ENCODE measurements at regions not wholly inside any gene's neighbourhood (a gene's known extent, or its start where the extent isn't known, plus 50 kb on each side); places are given as distances from the start of the nearest gene placed in this dataset.

- Histone ChIP-seq H3K4me3 (ENCODE audit: low read length) (no peak overlapping the region), H3K9me3 (replicated peaks; ENCODE audit: control insufficient read depth, low read depth, low read length) (no peaks in the 10 kb centered on the region), H3K27me3 (ENCODE audit: control insufficient read depth, insufficient read depth, low read length) (peaks cover 12% of the 10 kb centered on the region), H3K4me1 (ENCODE audit: control insufficient read depth, insufficient read depth, low read length) (no peaks in the 10 kb centered on the region), H3K36me3 (ENCODE audit: control insufficient read depth, insufficient read depth, low read length) (no peaks in the 10 kb centered on the region), H3K27ac (ENCODE audit: low read length) (no peak overlapping the region)
- 71% methylated on average over 1 of the region's 1 CpG for WGBS (ENCODE audit: insufficient coverage)
- no peak for DNase-seq
Observed at GRCh38 chr12:113727651-113728061, 238.5 kb downstream of the RBM19 start.

GRCh38 chr12:113726254-113726819 lies 239.8 kb downstream of the RBM19 start:
- Histone ChIP-seq H3K4me3 (ENCODE audit: low read length) (no peak overlapping the region), H3K4me1 (ENCODE audit: control insufficient read depth, insufficient read depth, low read length) (no peaks in the 10 kb centered on the region), H3K27ac (ENCODE audit: low read length) (no peak overlapping the region), H3K27me3 (ENCODE audit: control insufficient read depth, insufficient read depth, low read length) (peaks cover 12% of the 10 kb centered on the region), H3K9me3 (replicated peaks; ENCODE audit: control insufficient read depth, low read depth, low read length) (no peaks in the 10 kb centered on the region), H3K36me3 (ENCODE audit: control insufficient read depth, insufficient read depth, low read length) (no peaks in the 10 kb centered on the region)
- 100% methylated on average over 1 of the region's 6 CpGs for WGBS (ENCODE audit: insufficient coverage)
- no peak for DNase-seq

GRCh38 chr12:113725557-113725876 lies 240.6 kb downstream of the RBM19 start:
- no peak for DNase-seq
- Histone ChIP-seq H3K36me3 (ENCODE audit: control insufficient read depth, insufficient read depth, low read length) (no peaks in the 10 kb centered on the region), H3K9me3 (replicated peaks; ENCODE audit: control insufficient read depth, low read depth, low read length) (no peaks in the 10 kb centered on the region), H3K4me3 (ENCODE audit: low read length) (no peak overlapping the region), H3K27ac (ENCODE audit: low read length) (no peak overlapping the region), H3K4me1 (ENCODE audit: control insufficient read depth, insufficient read depth, low read length) (no peaks in the 10 kb centered on the region), H3K27me3 (ENCODE audit: control insufficient read depth, insufficient read depth, low read length) (peaks cover 14% of the 10 kb centered on the region)
- 85% methylated on average over 2 of the region's 2 CpGs for WGBS (ENCODE audit: insufficient coverage)

- Histone ChIP-seq H3K9me3 (replicated peaks; ENCODE audit: control insufficient read depth, low read depth, low read length) (no peaks in the 10 kb centered on the region), H3K4me1 (ENCODE audit: control insufficient read depth, insufficient read depth, low read length) (no peaks in the 10 kb centered on the region), H3K27me3 (ENCODE audit: control insufficient read depth, insufficient read depth, low read length) (peaks cover 14% of the 10 kb centered on the region), H3K36me3 (ENCODE audit: control insufficient read depth, insufficient read depth, low read length) (no peaks in the 10 kb centered on the region), H3K27ac (ENCODE audit: low read length) (no peak overlapping the region), H3K4me3 (ENCODE audit: low read length) (no peak overlapping the region)
- no peak for DNase-seq
- WGBS (ENCODE audit: insufficient coverage) = 53% methylated on average over 23 of the region's 34 CpGs
Observed at GRCh38 chr12:113724794-113725556, 241.2 kb downstream of the RBM19 start.

GRCh38 chr12:113723631-113724030 lies 242.5 kb downstream of the RBM19 start:
- no peak overlapping the region for H3K27ac ChIP-seq (ENCODE audit: low read length)
- WGBS (ENCODE audit: insufficient coverage) = 94% methylated on average over 4 of the region's 4 CpGs
- no peak overlapping the region for H3K4me3 ChIP-seq (ENCODE audit: low read length)
- DNase-seq = no peak
- H3K27me3 ChIP-seq (ENCODE audit: control insufficient read depth, insufficient read depth, low read length) = peaks cover 16% of the 10 kb centered on the region
- no peaks in the 10 kb centered on the region for H3K9me3 ChIP-seq (replicated peaks; ENCODE audit: control insufficient read depth, low read depth, low read length)
- no peaks in the 10 kb centered on the region for H3K4me1 ChIP-seq (ENCODE audit: control insufficient read depth, insufficient read depth, low read length)
- H3K36me3 ChIP-seq (ENCODE audit: control insufficient read depth, insufficient read depth, low read length) = no peaks in the 10 kb centered on the region

- Histone ChIP-seq H3K27ac (ENCODE audit: low read length) (no peak overlapping the region), H3K4me3 (ENCODE audit: low read length) (no peak overlapping the region), H3K4me1 (ENCODE audit: control insufficient read depth, insufficient read depth, low read length) (no peaks in the 10 kb centered on the region), H3K27me3 (ENCODE audit: control insufficient read depth, insufficient read depth, low read length) (peaks cover 16% of the 10 kb centered on the region), H3K36me3 (ENCODE audit: control insufficient read depth, insufficient read depth, low read length) (no peaks in the 10 kb centered on the region), H3K9me3 (replicated peaks; ENCODE audit: control insufficient read depth, low read depth, low read length) (no peaks in the 10 kb centered on the region)
- 53% methylated on average over 5 of the region's 5 CpGs for WGBS (ENCODE audit: insufficient coverage)
- no peak for DNase-seq
Observed at GRCh38 chr12:113722747-113723146, 243.4 kb downstream of the RBM19 start.

GRCh38 chr12:113720629-113721028 lies 245.5 kb downstream of the RBM19 start:
- peaks cover 9% of the 10 kb centered on the region for H3K27me3 ChIP-seq (ENCODE audit: control insufficient read depth, insufficient read depth, low read length)
- DNase-seq = no peak
- WGBS (ENCODE audit: insufficient coverage) = 48% methylated on average over 3 of the region's 4 CpGs
- H3K4me3 ChIP-seq (ENCODE audit: low read length) = no peak overlapping the region
- no peak overlapping the region for H3K27ac ChIP-seq (ENCODE audit: low read length)
- H3K9me3 ChIP-seq (replicated peaks; ENCODE audit: control insufficient read depth, low read depth, low read length) = no peaks in the 10 kb centered on the region
- no peaks in the 10 kb centered on the region for H3K4me1 ChIP-seq (ENCODE audit: control insufficient read depth, insufficient read depth, low read length)
- H3K36me3 ChIP-seq (ENCODE audit: control insufficient read depth, insufficient read depth, low read length) = no peaks in the 10 kb centered on the region

- H3K36me3 ChIP-seq (ENCODE audit: control insufficient read depth, insufficient read depth, low read length) = no peaks in the 10 kb centered on the region
- H3K4me3 ChIP-seq (ENCODE audit: low read length) = no peak overlapping the region
- H3K27me3 ChIP-seq (ENCODE audit: control insufficient read depth, insufficient read depth, low read length) = peaks cover 9% of the 10 kb centered on the region
- no peaks in the 10 kb centered on the region for H3K9me3 ChIP-seq (replicated peaks; ENCODE audit: control insufficient read depth, low read depth, low read length)
- 84% methylated on average over 4 of the region's 8 CpGs for WGBS (ENCODE audit: insufficient coverage)
- H3K4me1 ChIP-seq (ENCODE audit: control insufficient read depth, insufficient read depth, low read length) = no peaks in the 10 kb centered on the region
- no peak overlapping the region for H3K27ac ChIP-seq (ENCODE audit: low read length)
- DNase-seq = no peak
Observed at GRCh38 chr12:113719911-113720591, 246.1 kb downstream of the RBM19 start.

GRCh38 chr12:113713156-113713555 lies 241.5 kb upstream of the LHX5 start:
- no peaks in the 10 kb centered on the region for H3K36me3 ChIP-seq (ENCODE audit: control insufficient read depth, insufficient read depth, low read length)
- WGBS (ENCODE audit: insufficient coverage) = 61% methylated on average over 2 of the region's 2 CpGs
- H3K27me3 ChIP-seq (ENCODE audit: control insufficient read depth, insufficient read depth, low read length) = peaks cover 8% of the 10 kb centered on the region
- no peak overlapping the region for H3K4me3 ChIP-seq (ENCODE audit: low read length)
- H3K27ac ChIP-seq (ENCODE audit: low read length) = no peak overlapping the region
- H3K4me1 ChIP-seq (ENCODE audit: control insufficient read depth, insufficient read depth, low read length) = no peaks in the 10 kb centered on the region
- no peak for DNase-seq
- no peaks in the 10 kb centered on the region for H3K9me3 ChIP-seq (replicated peaks; ENCODE audit: control insufficient read depth, low read depth, low read length)

- Histone ChIP-seq H3K9me3 (replicated peaks; ENCODE audit: control insufficient read depth, low read depth, low read length) (no peaks in the 10 kb centered on the region), H3K27ac (ENCODE audit: low read length) (no peak overlapping the region), H3K27me3 (ENCODE audit: control insufficient read depth, insufficient read depth, low read length) (peaks cover 8% of the 10 kb centered on the region), H3K4me3 (ENCODE audit: low read length) (no peak overlapping the region), H3K36me3 (ENCODE audit: control insufficient read depth, insufficient read depth, low read length) (no peaks in the 10 kb centered on the region), H3K4me1 (ENCODE audit: control insufficient read depth, insufficient read depth, low read length) (no peaks in the 10 kb centered on the region)
- no peak for DNase-seq
- WGBS (ENCODE audit: insufficient coverage) = 86% methylated on average over 2 of the region's 5 CpGs
Observed at GRCh38 chr12:113712481-113712880, 240.8 kb upstream of the LHX5 start.
